HEK293 (cell line): ENCODE measurements at regions not wholly inside any gene's neighbourhood (a gene's known extent, or its start where the extent isn't known, plus 50 kb on each side); places are given as distances from the start of the nearest gene placed in this dataset.

Experiments used
- CTCF ChIP-seq: fragments of 450-650 bp; formaldehyde crosslinking; IDR thresholded peaks from 2 replicates; pipeline ENCODE4 v1.5.1; 2016; ENCODE audit warnings: missing biosample characterization, missing genetic modification characterization
- HOXA7 ChIP-seq: sonication (generic); formaldehyde crosslinking; IDR thresholded peaks from 2 replicates; pipeline ENCODE4 v1.8.1; 2022; ENCODE audit warnings: missing genetic modification reagents, borderline replicate concordance
- OVOL3 ChIP-seq: fragments of 450-650 bp; formaldehyde crosslinking; IDR thresholded peaks from 2 replicates; pipeline ENCODE4 v1.5.1; 2016; ENCODE audit warnings: missing biosample characterization, missing genetic modification characterization
- PATZ1 ChIP-seq: fragments of 450-650 bp; formaldehyde crosslinking; IDR thresholded peaks from 2 replicates; pipeline ENCODE4 v1.5.1; 2016; ENCODE audit warnings: missing biosample characterization, missing genetic modification characterization
- PRDM4 ChIP-seq: fragments of 450-650 bp; formaldehyde crosslinking; IDR thresholded peaks from 2 replicates; pipeline ENCODE4 v1.5.1; 2017; ENCODE audit warnings: missing biosample characterization, missing genetic modification characterization
- SP2 ChIP-seq: fragments of 450-650 bp; formaldehyde crosslinking; IDR thresholded peaks from 2 replicates; pipeline ENCODE4 v1.5.1; 2016; ENCODE audit warnings: missing biosample characterization, missing genetic modification characterization
- TCF7L2 ChIP-seq: IDR thresholded peaks from 2 replicates; pipeline ENCODE4 v1.6.1; 2011; ENCODE audit warnings: low read depth, mild to moderate bottlenecking, inconsistent platforms, low read length, moderate library complexity, borderline replicate concordance
- TRIM28 ChIP-seq: IDR thresholded peaks from 2 replicates; pipeline ENCODE4 v1.6.1; 2011; ENCODE audit warnings: low read length, control low read depth, borderline replicate concordance
- ZBTB20 ChIP-seq: fragments of 450-650 bp; formaldehyde crosslinking; IDR thresholded peaks from 2 replicates; pipeline ENCODE4 v1.5.1; 2016; ENCODE audit warnings: missing biosample characterization, missing genetic modification characterization
- ZFP3 ChIP-seq: fragments of 450-650 bp; formaldehyde crosslinking; IDR thresholded peaks from 2 replicates; pipeline ENCODE4 v1.5.1; 2016; ENCODE audit warnings: low read depth, missing biosample characterization, missing genetic modification characterization
- ZNF174 ChIP-seq: fragments of 450-650 bp; formaldehyde crosslinking; IDR thresholded peaks from 2 replicates; pipeline ENCODE4 v1.5.0; 2017; ENCODE audit warnings: missing biosample characterization, mild to moderate bottlenecking, missing genetic modification characterization
- ZNF23 ChIP-seq: fragments of 450-650 bp; formaldehyde crosslinking; IDR thresholded peaks from 2 replicates; pipeline ENCODE4 v1.5.1; 2016; ENCODE audit warnings: missing biosample characterization, missing genetic modification characterization, borderline replicate concordance
- ZNF48 ChIP-seq: fragments of 450-650 bp; formaldehyde crosslinking; IDR thresholded peaks from 2 replicates; pipeline ENCODE4 v1.5.1; 2016; ENCODE audit warnings: missing biosample characterization, missing genetic modification characterization
- ZNF514 ChIP-seq: fragments of 450-650 bp; formaldehyde crosslinking; IDR thresholded peaks from 2 replicates; pipeline ENCODE4 v1.5.1; 2016; ENCODE audit warnings: missing biosample characterization, missing genetic modification characterization

GRCh38 chr7:84781838-84782237 lies 405.0 kb downstream of the SEMA3D start:
- TF ChIP-seq CTCF (tag by site-specific recombination) (no peak), OVOL3 (tag by site-specific recombination) (no peak), HOXA7 (no peak), ZBTB20 (tag by site-specific recombination) (no peak), PATZ1 (tag by site-specific recombination) (no peak), ZNF48 (tag by site-specific recombination) (no peak), ZNF23 (tag by site-specific recombination) (no peak), PRDM4 (no peak), TRIM28 (no peak), TCF7L2 (no peak), SP2 (tag by site-specific recombination) (no peak), ZNF514 (tag by site-specific recombination) (no peak), ZFP3 (tag by site-specific recombination) (no peak), ZNF174 (tag by site-specific recombination) (no peak)
